GM10266 (cell line): ENCODE measurements at regions not wholly inside any gene's neighbourhood (a gene's known extent, or its start where the extent isn't known, plus 50 kb on each side); places are given as distances from the start of the nearest gene placed in this dataset.

Experiments used
- DNase-seq: peaks from one replicate; pipeline ENCODE4 v3.0.0; 2012; ENCODE audit errors: extremely low spot score
- TF ChIP-seq, protein P1 (sequence below): IDR thresholded peaks from 2 replicates; pipeline ENCODE4 v1.5.1; 2012; ENCODE audit warnings: mild to moderate bottlenecking, low read depth; ENCODE audit not compliant: control insufficient read depth, insufficient read depth; ENCODE audit errors: missing control alignments

DNA sequence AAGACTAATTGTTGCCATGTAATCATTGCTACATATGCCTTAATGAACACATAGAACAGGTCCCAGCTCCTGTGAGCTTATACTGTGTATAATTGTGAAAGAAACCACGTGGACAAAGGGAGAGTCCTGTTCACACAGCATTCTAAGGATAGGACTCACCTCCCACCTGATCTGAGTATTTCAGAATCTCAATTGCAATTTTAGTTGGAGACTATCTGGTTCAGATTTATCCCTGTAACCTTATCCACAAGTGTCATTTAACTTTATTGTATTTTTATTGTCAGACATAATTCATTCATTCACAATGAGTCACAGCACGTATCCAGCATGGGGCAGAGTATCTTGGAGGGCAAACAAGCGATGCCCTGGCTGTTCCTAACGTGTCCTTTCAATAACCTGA lies 448.3 kb downstream of the NTRK2 start:
- DNase-seq, result no peak
- TF ChIP-seq, protein P1, sequence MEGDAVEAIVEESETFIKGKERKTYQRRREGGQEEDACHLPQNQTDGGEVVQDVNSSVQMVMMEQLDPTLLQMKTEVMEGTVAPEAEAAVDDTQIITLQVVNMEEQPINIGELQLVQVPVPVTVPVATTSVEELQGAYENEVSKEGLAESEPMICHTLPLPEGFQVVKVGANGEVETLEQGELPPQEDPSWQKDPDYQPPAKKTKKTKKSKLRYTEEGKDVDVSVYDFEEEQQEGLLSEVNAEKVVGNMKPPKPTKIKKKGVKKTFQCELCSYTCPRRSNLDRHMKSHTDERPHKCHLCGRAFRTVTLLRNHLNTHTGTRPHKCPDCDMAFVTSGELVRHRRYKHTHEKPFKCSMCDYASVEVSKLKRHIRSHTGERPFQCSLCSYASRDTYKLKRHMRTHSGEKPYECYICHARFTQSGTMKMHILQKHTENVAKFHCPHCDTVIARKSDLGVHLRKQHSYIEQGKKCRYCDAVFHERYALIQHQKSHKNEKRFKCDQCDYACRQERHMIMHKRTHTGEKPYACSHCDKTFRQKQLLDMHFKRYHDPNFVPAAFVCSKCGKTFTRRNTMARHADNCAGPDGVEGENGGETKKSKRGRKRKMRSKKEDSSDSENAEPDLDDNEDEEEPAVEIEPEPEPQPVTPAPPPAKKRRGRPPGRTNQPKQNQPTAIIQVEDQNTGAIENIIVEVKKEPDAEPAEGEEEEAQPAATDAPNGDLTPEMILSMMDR, result no peak

DNA sequence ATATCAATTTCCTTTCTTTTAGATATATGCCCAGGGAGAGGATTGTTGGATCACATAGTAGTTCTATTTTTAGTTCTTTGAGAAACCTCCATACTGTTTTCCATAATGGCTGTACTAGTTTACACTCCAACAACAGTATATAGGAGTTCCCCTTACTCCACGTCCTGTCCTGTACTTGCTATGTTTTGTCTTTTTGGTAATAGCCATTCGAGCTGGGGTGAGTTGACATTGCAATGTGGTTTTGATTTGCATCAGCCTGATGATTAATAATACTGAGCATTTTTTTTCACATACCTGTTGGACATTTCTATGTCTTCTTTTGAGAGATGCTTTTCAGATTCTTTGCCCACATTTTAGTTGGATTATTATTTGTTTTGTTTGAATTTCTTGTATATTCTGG lies 445.9 kb downstream of the NTRK2 start:
- DNase-seq, result no peak
- TF ChIP-seq, protein P1, result no peak

DNA sequence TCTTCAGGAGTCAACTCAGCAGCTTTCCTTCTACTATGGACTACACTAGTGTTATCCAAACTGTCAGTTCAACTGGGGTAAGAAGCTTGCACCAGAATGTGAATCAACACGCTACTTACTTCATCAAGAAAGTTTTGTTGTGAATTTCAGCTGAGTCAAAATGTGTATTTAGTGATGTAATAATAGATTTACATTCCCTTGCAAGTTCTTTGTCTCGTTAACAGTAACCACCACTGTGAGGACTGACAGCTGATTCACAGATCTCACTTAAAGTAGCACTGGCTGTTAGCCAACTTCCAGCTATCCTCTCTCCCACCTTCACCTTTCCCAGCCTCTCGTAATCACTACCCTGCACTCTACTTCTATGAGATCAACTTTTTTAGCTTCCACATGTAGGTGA lies 445.3 kb downstream of the NTRK2 start:
- TF ChIP-seq, protein P1, result no peak
- peak; percentile 21 for DNase-seq

DNA sequence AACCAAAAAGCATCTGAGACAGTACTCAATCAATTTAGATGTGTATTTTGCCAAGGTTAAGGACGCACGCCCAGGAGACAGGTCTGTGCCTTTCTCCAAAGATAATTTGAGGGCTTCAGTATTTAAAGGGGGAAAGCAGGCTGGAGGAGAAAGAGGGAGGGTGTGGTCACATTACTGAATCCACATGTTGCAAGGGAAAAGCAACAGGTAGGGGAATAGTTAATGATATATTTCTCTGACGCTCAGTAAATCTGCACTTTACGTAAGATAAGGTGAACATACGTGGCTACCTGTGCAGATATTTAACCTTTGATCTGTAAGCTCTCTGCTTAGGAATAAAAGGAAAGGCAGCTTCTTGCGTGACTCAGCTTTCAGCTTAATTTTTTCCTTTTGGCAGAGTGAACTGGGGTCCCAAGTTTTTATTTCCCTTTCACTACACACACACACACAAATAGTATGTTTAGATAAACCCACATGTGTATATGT lies 443.4 kb downstream of the NTRK2 start:
- no peak for DNase-seq
- TF ChIP-seq, protein P1, result no peak

DNA sequence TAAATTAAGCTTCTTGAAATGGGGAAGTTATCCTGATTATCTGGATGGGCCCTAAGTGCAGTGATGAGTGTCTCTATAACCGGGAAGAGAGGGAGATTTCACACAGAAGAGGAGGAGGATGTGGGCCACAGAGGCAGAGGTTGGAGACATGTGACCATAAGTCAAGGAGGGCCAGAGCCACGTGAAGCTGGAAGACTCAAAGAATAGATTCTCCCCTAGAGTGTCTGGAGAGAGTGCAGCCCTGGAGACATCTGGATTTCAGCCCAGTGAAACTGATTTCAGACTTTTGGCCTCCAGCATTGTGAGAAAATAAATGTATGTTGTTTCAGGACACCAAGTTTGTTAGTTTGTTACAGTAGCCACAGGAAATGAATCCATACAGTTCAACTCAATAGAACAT lies 442.9 kb downstream of the NTRK2 start:
- DNase-seq, result no peak
- TF ChIP-seq, protein P1, result no peak

DNA sequence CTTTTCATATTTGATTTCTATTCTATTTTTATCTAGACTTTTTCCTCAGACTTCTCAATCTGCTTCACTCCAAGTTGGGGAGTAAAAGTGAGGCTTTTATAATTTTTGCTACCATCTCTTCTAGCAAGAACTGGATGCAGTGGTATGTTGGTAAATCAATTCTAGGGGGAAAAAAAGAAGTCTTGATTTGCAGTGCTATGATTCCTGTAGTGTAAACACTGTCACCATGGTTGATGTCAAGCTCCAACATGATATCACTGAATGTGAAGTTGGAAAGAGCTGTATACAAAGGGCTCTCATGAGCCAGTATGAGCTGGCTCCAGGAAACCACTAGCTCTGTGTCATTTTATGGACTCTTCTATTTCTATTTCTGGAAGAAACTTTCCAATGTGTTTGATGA lies 439.2 kb downstream of the NTRK2 start:
- DNase-seq, result no peak
- TF ChIP-seq, protein P1, result no peak

DNA sequence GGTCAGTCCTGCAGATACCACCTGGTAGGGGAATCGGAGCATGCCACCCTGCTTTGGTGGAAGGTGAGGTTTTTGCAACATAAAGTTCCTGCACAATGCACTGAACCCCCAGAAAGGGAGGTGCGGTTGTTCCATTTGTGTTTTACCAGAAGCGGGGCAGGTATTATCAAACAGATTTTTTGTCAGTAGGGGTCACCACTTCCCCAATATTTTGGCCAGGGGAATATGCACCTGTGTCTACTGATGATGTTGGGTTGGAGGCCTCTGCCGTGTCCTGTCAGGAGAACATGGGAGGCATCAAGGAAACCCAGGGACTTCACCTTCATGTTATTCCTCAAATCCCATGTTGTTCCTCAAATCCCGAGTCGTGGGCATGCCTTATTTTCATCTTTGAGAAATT lies 438.7 kb downstream of the NTRK2 start:
- TF ChIP-seq, protein P1, result peak; percentile 8
- DNase-seq, result no peak
